Naive thymus-derived CD8-positive, alpha-beta T cell (primary cell): ENCODE measurements at regions not wholly inside any gene's neighbourhood (a gene's known extent, or its start where the extent isn't known, plus 50 kb on each side); places are given as distances from the start of the nearest gene placed in this dataset.
"Not testable (repeated sequence)": the region's sequence is repeated elsewhere in the genome, so short reads cannot be mapped to it uniquely, and the experiment has no call there.

Experiments
- ATAC-seq, 2 donors: fragments of 150-1000 bp; cut with Tn5 transposase in 1 of 2; sonication (Bioruptor Pico), chemical (Tn5 transposase) in 1 of 2; 1 replicate in 1 of 2; 2 replicates in 1 of 2; pipeline ENCODE4 v1.10.0; 2021; ENCODE audit warnings: mild to moderate bottlenecking in 2 of 2, moderate library complexity in 2 of 2
- POLR2A ChIA-PET: fragments of 350-600 bp; sonication (Branson Sonifier 250); formaldehyde crosslinking; loops from one replicate; lab custom pipeline; 2021; ENCODE audit warnings: antibody characterized with exemption; lab: Charles Lee
- DNase-seq, 10 donors: peaks; one replicate each; pipeline versions ENCODE4 v3.0.0 to v3.0.0-alpha.2; 2020 to 2022
- H3K27ac Mint-ChIP-seq, 10 donors: one replicate each; pipeline ENCODE4 v1.8.0; 2020 to 2022; ENCODE audit warnings: mild to moderate bottlenecking in 10 of 10, mixed read lengths in 10 of 10, moderate library complexity in 4 of 10, inconsistent platforms in 1 of 10
- H3K27me3 Mint-ChIP-seq, 5 donors: one replicate each; pipeline ENCODE4 v1.8.0; 2021 to 2022; ENCODE audit warnings: mixed read lengths in 5 of 5
- H3K36me3 Mint-ChIP-seq, 3 donors: one replicate each; pipeline ENCODE4 v1.8.0; 2020 to 2022; ENCODE audit warnings: mixed read lengths in 3 of 3, mild to moderate bottlenecking in 2 of 3, inconsistent platforms in 1 of 3
- H3K4me1 Mint-ChIP-seq, 4 donors: one replicate each; pipeline ENCODE4 v1.8.0; 2021 to 2022; ENCODE audit warnings: mixed read lengths in 4 of 4
- H3K4me3 Mint-ChIP-seq, 10 donors: one replicate each; pipeline ENCODE4 v1.8.0; 2020 to 2022; ENCODE audit warnings: mild to moderate bottlenecking in 10 of 10, mixed read lengths in 10 of 10, moderate library complexity in 6 of 10, inconsistent platforms in 1 of 10
- H3K9me3 Mint-ChIP-seq, 9 donors: one replicate each; pipeline ENCODE4 v1.8.0; 2020 to 2022; ENCODE audit warnings: mixed read lengths in 9 of 9, mild to moderate bottlenecking in 3 of 9, inconsistent platforms in 1 of 9, moderate library complexity in 1 of 9

DNA sequence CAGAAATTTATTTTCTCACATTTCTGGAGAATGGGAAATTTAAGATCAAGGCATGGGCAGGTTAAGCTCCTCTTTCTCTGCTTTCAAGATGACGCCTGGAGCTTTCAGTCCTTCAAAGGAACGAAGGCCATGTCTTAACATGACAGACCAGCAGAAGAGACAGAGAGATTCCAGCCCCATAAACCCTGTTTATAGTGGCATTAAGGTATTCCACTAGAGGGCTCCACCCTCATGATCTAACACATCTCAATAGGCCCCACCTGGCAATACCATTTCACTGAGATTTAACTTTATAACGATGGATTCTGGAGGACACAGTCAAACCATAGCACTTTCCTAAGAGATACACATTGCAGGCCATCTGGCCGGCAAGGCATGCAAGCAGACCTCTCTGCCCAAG lies 1406.1 kb downstream of the RPIA start:
- not testable (repeated sequence) for H3K4me1 Mint-ChIP-seq, H3K4me3 Mint-ChIP-seq

DNA sequence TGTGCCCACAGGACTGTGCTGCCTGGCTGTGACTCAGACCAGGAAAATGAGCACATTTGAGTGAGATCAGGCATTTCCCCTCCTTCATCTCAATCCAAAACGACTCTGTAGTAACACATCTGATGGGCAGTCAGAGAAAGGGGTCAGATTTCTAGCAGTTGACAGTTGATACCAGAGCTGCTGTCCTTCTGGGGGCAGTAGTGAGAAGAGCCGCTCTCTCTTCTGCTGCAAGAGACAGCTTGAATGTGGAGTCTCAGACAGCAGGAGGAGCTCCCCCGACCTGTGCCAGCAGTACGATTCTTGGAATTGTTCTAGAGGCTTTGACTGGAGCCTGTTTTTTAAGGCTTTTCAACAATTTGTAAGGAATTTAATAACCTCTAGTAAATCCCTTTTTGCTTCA lies 1413.7 kb downstream of the RPIA start:
- H3K9me3 Mint-ChIP-seq, H3K4me1 Mint-ChIP-seq, H3K4me3 Mint-ChIP-seq, POLR2A ChIA-PET, H3K27me3 Mint-ChIP-seq, H3K36me3 Mint-ChIP-seq, ATAC-seq, H3K27ac Mint-ChIP-seq: not testable (repeated sequence)
- DNase-seq = peak in 1 of 10 donors; percentile 23

More for the DNA sequence above, 1406.1 kb downstream of the RPIA start:
- POLR2A ChIA-PET, ATAC-seq, H3K27ac Mint-ChIP-seq, H3K9me3 Mint-ChIP-seq, DNase-seq, H3K36me3 Mint-ChIP-seq, H3K27me3 Mint-ChIP-seq: not testable (repeated sequence)

DNA sequence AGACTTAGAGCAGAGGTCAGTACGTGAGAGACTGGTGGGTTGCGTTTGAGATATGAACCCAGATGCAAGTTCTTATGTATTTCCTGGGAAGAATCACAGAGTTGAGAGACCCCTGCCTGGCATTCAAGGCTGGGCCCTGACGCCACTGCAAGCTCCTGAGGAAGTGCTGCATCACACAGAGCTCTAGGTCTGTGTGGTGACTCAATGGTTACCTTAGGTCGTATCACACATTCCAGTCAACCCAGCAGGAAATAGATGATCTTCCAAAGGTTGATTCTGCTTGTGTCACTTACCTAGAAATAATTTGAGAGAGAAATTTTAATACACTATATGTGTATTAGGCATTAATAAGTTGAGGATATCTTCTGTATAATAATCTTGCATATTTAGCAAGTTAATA lies 1431.9 kb downstream of the RPIA start:
- DNase-seq, H3K36me3 Mint-ChIP-seq, H3K9me3 Mint-ChIP-seq, H3K4me3 Mint-ChIP-seq, POLR2A ChIA-PET, H3K27ac Mint-ChIP-seq, H3K27me3 Mint-ChIP-seq, ATAC-seq, H3K4me1 Mint-ChIP-seq: not testable (repeated sequence)

DNA sequence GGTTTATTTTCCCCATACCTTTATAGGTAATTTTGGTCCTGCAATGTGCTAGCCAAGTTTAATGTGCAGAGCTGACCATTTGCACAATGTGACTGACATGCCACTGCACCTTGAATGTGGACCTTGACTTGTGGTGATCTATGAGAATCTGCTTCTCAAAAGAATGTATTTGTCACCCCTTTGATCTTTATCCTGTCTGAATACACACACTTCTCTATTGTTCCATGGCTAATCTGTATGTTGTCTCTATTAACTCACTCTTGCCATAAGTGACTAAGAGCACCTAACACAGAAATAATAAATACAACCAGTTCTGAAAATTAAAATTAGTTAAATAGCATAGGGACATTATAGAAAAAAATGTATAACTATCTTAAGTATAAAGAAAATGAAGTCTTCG lies 1447.6 kb downstream of the RPIA start:
- H3K4me3 Mint-ChIP-seq, H3K4me1 Mint-ChIP-seq, H3K9me3 Mint-ChIP-seq, POLR2A ChIA-PET, ATAC-seq, DNase-seq, H3K27ac Mint-ChIP-seq, H3K36me3 Mint-ChIP-seq, H3K27me3 Mint-ChIP-seq: not testable (repeated sequence)

DNA sequence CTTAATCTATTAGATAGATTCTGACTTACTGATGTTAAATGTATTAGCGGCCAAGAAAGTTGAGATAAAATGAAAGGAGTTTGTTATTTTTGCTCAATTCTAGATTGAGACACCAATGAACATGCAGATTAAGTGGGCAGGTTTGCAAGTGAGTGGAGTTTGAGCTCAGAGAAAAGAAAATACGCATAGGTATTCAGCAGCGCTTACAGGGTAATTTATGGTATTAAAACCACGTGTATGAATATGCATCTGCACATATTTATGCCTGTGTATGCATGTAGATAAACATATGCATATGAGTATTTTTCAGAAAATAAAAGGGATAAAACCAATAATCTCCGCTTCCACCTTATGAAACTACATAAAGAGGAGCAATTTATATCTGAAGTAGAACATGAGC lies 1450.1 kb downstream of the RPIA start:
- H3K27me3 Mint-ChIP-seq, H3K4me3 Mint-ChIP-seq, H3K4me1 Mint-ChIP-seq, H3K36me3 Mint-ChIP-seq, POLR2A ChIA-PET, ATAC-seq, DNase-seq, H3K27ac Mint-ChIP-seq: not testable (repeated sequence)
- peaks cover 0 to 20% (median 0%) of the 10 kb centered on the region in 9 donors for H3K9me3 Mint-ChIP-seq

DNA sequence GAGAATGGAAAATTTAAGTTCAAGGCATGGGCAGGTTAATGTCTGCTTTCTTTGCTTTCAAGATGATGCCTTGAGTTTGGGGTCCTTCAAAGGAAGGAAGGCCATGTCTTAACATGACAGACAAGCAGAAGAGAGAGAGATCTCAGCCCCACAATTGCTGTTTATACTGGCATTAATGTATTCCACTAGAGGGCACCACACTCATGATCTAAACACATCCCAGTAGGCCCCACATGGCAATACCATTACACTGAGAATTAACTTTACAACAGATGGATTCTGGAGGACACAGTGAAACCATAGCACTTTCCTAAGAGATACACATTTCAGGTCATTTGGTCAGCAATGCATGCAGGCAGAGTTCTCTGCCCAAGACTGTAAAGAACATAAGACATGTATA lies 1460.3 kb downstream of the RPIA start:
- H3K36me3 Mint-ChIP-seq, H3K4me3 Mint-ChIP-seq, DNase-seq, ATAC-seq, H3K9me3 Mint-ChIP-seq, POLR2A ChIA-PET, H3K4me1 Mint-ChIP-seq, H3K27ac Mint-ChIP-seq, H3K27me3 Mint-ChIP-seq: not testable (repeated sequence)

DNA sequence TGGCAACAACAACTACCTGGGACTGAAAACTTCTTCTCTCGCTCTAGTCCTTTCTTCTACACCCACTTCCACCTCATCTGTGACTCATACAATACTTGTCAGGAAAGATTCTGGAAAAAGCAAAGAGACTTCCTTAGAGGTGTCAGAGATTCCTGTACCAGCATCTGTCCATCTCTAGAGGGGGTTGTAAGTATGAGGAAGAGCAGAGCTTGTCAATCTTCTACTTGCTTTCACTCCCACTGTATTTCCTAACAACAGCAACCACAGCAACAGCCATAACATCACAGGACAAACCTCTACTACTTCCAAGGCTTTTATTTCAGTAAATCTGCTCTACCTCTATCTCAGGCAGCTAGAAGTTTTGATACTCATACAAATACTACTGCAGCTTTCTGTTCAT lies 1479.5 kb downstream of the RPIA start:
- H3K4me3 Mint-ChIP-seq, DNase-seq, ATAC-seq, H3K27ac Mint-ChIP-seq, H3K9me3 Mint-ChIP-seq, H3K4me1 Mint-ChIP-seq, POLR2A ChIA-PET, H3K36me3 Mint-ChIP-seq: not testable (repeated sequence)
- peaks cover 0 to 10% (median 2%) of the 10 kb centered on the region in 5 donors for H3K27me3 Mint-ChIP-seq

DNA sequence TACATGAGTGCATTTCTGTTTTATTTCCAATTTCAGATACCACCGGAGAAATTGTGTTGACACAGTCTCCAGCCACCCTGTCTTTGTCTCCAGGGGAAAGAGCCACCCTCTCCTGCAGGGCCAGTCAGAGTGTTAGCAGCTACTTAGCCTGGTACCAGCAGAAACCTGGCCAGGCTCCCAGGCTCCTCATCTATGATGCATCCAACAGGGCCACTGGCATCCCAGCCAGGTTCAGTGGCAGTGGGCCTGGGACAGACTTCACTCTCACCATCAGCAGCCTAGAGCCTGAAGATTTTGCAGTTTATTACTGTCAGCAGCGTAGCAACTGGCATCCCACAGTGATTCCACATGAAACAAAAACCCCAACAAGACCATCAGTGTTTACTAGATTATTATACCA lies 1481.6 kb downstream of the RPIA start:
- H3K9me3 Mint-ChIP-seq, ATAC-seq, H3K36me3 Mint-ChIP-seq, POLR2A ChIA-PET, H3K4me1 Mint-ChIP-seq, H3K4me3 Mint-ChIP-seq, H3K27ac Mint-ChIP-seq, DNase-seq: not testable (repeated sequence)
- peaks cover 0 to 10% (median 2%) of the 10 kb centered on the region in 5 donors for H3K27me3 Mint-ChIP-seq

DNA sequence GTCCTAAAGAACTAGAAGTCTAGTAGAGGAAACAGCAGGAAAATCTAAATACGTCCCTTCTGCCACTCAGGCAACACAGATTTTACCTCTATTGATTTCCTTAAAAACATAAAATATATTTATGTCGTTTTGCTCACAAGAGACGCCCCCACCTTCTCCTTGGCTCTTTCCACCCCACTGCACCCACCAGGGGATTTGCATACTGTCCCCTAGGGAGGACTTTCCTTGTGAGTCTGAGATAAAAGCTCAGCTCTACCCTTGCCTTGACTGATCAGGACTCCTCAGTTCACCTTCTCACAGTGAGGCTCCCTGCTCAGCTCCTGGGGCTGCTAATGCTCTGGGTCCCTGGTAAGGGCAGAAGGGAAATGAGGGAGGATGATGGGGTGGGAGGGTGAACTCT lies 1488.1 kb downstream of the RPIA start:
- H3K36me3 Mint-ChIP-seq, H3K27ac Mint-ChIP-seq: not testable (repeated sequence)

DNA sequence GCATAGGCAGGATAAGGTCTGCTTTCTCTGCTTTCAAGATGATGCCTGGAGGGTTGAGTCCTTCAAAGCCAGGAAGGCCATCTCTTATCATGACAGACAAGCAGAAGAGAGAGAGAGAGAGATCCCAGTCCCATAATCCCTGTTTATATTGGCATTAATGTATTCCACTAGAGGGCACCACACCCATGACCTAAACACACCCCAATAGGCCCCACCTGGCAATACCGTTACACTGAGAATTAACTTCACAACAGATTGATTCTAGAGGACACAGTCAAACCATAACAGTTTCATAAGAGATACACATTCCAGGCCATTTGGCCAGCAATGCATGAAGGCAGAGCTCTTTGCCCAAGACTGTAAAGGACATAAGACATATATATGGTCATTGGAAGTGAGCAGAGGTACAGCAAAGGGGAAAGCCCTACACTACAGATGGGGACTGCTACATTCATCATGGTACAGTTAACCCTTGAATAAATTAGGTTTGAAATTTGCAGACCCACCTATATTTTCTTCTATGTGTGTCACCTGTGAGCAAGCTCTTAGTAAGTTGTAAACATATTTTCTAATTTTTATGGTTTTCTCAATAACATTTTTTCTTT lies 1516.1 kb downstream of the RPIA start:
- Mint-ChIP-seq H3K4me1 (peaks cover 0 to 17% (median 0%) of the 10 kb centered on the region in 4 donors), H3K4me3 (no peak overlapping the region), H3K9me3 (peaks cover 0 to 9% (median 0%) of the 10 kb centered on the region in 9 donors), H3K27me3 (peaks cover 0 to 22% (median 4%) of the 10 kb centered on the region in 5 donors), H3K36me3 (no peaks in the 10 kb centered on the region), H3K27ac (no peak overlapping the region)
- DNase-seq (no peak), ATAC-seq (no peak)
- POLR2A ChIA-PET = no interaction called here

More for the DNA sequence above, 1488.1 kb downstream of the RPIA start:
- H3K9me3 Mint-ChIP-seq, H3K4me3 Mint-ChIP-seq, DNase-seq, H3K27me3 Mint-ChIP-seq, ATAC-seq, POLR2A ChIA-PET: not testable (repeated sequence)
- peaks cover 0 to 15% (median 0%) of the 10 kb centered on the region in 4 donors for H3K4me1 Mint-ChIP-seq

DNA sequence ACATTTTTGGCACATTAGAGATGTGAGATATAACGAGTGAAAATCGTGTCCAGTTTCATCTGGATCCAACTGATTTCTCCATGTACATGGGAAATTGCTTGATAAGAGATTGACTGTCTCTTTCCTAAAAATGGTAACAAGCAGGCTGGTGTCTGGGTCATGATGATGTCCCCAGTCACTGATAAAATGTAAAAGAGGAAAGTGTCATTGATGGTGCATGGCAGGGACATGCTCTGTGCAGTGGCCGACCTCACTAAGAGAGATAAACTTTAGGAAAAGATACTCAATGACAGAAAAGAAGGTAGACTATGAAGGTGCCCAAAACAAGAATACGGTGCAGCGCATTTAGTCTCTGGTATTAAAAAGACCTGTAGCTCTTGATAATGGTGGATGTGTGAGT lies 1517.5 kb downstream of the RPIA start:
- Mint-ChIP-seq H3K27ac (no peak overlapping the region), H3K27me3 (peaks cover 0 to 22% (median 4%) of the 10 kb centered on the region in 5 donors), H3K4me3 (no peak overlapping the region), H3K4me1 (peaks cover 0 to 17% (median 0%) of the 10 kb centered on the region in 4 donors), H3K36me3 (no peaks in the 10 kb centered on the region), H3K9me3 (peaks cover 0 to 9% (median 0%) of the 10 kb centered on the region in 9 donors)
- no peak for DNase-seq
- POLR2A ChIA-PET = no interaction called here
- no peak for ATAC-seq

DNA sequence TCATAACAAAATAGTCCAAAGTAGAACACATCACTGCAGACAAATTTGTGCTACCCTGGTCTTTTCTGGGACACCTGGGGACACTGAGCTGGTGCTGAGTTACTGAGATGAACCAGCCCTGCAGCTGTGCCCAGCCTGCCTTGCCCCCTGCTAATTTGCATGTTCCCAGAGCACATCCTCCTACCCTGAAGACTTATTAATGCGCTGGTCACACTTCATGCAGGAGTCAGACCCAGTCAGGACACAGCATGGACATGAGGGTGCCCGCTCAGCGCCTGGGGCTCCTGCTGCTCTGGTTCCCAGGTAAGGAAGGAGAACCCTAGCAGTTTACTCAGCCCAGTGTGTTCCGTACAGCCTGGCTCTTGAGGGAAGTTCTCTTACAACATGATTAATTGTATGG lies 1518.3 kb downstream of the RPIA start:
- Mint-ChIP-seq H3K9me3 (peaks cover 0 to 6% (median 0%) of the 10 kb centered on the region in 9 donors), H3K4me3 (no peak overlapping the region), H3K27ac (no peak overlapping the region), H3K27me3 (peaks cover 0 to 17% (median 3%) of the 10 kb centered on the region in 5 donors), H3K36me3 (no peaks in the 10 kb centered on the region), H3K4me1 (peaks cover 0 to 17% (median 0%) of the 10 kb centered on the region in 4 donors)
- no peak for ATAC-seq
- no peak for DNase-seq
- POLR2A ChIA-PET = no interaction called here

DNA sequence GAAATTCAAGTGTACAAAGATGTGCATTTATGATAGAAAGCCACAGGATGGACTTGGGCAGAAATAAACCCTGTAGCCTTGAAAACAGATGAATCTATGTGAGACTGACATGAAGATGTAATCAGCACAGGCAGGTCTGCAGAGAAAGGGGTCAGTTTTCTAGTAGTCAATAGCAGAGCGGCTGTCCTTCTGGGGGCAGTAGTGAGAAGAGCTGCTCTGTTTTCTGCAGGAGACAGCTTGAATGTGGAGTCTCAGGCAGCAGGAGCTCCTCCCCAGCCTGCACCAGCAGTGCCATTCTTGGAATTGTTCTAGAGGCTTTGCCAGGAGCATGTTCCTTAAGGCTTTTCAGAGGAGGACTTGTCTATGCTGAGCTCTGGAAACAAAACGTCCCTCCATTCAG lies 1524.4 kb downstream of the RPIA start:
- H3K36me3 Mint-ChIP-seq, H3K4me1 Mint-ChIP-seq, H3K27ac Mint-ChIP-seq, H3K9me3 Mint-ChIP-seq, H3K4me3 Mint-ChIP-seq, POLR2A ChIA-PET, DNase-seq, H3K27me3 Mint-ChIP-seq, ATAC-seq: not testable (repeated sequence)

DNA sequence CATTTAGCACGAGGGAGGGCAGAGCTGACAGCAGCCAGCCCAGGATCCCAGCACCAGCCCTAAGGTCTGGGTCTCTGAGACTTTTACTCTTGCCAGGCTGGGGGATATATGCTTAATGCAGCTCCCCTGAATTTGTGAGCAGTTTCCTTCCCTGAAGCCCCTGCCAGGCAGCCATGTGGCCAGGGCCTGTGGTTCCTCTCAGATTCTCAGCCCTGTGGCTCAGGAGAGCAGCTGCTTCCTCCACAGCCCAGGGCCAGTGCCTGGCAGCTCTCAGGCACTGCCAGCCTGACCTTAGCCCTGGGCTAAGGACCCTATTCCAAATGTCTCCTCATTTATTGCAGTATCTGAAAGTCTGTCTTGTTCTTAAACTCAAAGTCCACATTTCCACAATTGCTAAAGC lies 1525.3 kb downstream of the RPIA start:
- H3K4me3 Mint-ChIP-seq, H3K36me3 Mint-ChIP-seq, ATAC-seq, DNase-seq, POLR2A ChIA-PET, H3K27ac Mint-ChIP-seq, H3K9me3 Mint-ChIP-seq, H3K27me3 Mint-ChIP-seq: not testable (repeated sequence)
- H3K4me1 Mint-ChIP-seq = peaks cover 0 to 12% (median 0%) of the 10 kb centered on the region in 4 donors
